Common myeloid progenitor, CD34-positive (primary cell): ENCODE measurements at regions not wholly inside any gene's neighbourhood (a gene's known extent, or its start where the extent isn't known, plus 50 kb on each side); places are given as distances from the start of the nearest gene placed in this dataset.

ENCODE experiments used
- CTCF ChIA-PET: fragments of 350-600 bp; sonication (Branson Sonifier 250); formaldehyde crosslinking; loops from one replicate; lab custom pipeline; 2021; ENCODE audit warnings: antibody characterized with exemption; lab: Charles Lee
- POLR2A ChIA-PET: fragments of 350-600 bp; sonication (Branson Sonifier 250); formaldehyde crosslinking; loops from one replicate; lab custom pipeline; 2021; ENCODE audit warnings: antibody characterized with exemption; lab: Charles Lee
- DNase-seq, 3 donors: peaks; one replicate each; pipeline versions ENCODE4 v3.0.0 to v3.0.0-alpha.2; 2013
- H3K27ac ChIP-seq, 2 experiments: 1 replicate in 1 of 2; 2 replicates in 1 of 2; pipeline ENCODE4 v1.7.0; 2013; ENCODE audit warnings: inconsistent platforms in 2 of 2, low read length in 2 of 2, mild to moderate bottlenecking in 2 of 2, low read depth in 1 of 2, moderate library complexity in 1 of 2; ENCODE audit not compliant: severe bottlenecking in 2 of 2, insufficient read depth in 1 of 2, poor library complexity in 1 of 2
- H3K27me3 ChIP-seq, 5 experiments: replicated peaks in 2 of 5; 1 replicate in 3 of 5; 2 replicates in 2 of 5; pipeline versions ENCODE4 v1.6.1 to v1.7.0; 2013; ENCODE audit warnings: low read length in 4 of 5, mild to moderate bottlenecking in 2 of 5, moderate library complexity in 2 of 5, inconsistent platforms in 1 of 5; ENCODE audit not compliant: insufficient read depth in 5 of 5, control insufficient read depth in 4 of 5
- H3K36me3 ChIP-seq, 4 experiments: 1 replicate in 2 of 4; 2 replicates in 2 of 4; pipeline versions ENCODE4 v1.6.1 to v1.7.0; 2013; ENCODE audit warnings: low read length in 3 of 4, control low read depth in 1 of 4, mild to moderate bottlenecking in 1 of 4; ENCODE audit not compliant: control insufficient read depth in 4 of 4, insufficient read depth in 4 of 4
- H3K4me1 ChIP-seq, 4 experiments: 1 replicate in 3 of 4; 2 replicates in 1 of 4; pipeline versions ENCODE4 v1.6.1 to v1.7.1; 2013; ENCODE audit warnings: low read length in 3 of 4, mild to moderate bottlenecking in 3 of 4, control low read depth in 1 of 4, inconsistent platforms in 1 of 4, moderate library complexity in 1 of 4; ENCODE audit not compliant: control insufficient read depth in 4 of 4, insufficient read depth in 4 of 4; ENCODE audit errors: control extremely low read depth in 1 of 4
- H3K4me3 ChIP-seq, 7 experiments: 1 replicate in 4 of 7; 2 replicates in 3 of 7; pipeline versions ENCODE4 v1.5.1 to v1.7.0; 2013; ENCODE audit warnings: mild to moderate bottlenecking in 7 of 7, low read length in 6 of 7, moderate library complexity in 6 of 7, inconsistent platforms in 2 of 7, low read depth in 2 of 7, control low read depth in 1 of 7; ENCODE audit not compliant: insufficient read depth in 4 of 7, control insufficient read depth in 1 of 7; ENCODE audit errors: extremely low read depth in 1 of 7
- H3K9me3 ChIP-seq, 5 experiments: 1 replicate in 4 of 5; 2 replicates in 1 of 5; pipeline versions ENCODE4 v1.6.1 to v1.7.1; 2013; ENCODE audit warnings: low read length in 4 of 5, mild to moderate bottlenecking in 2 of 5, inconsistent platforms in 1 of 5, low read depth in 1 of 5, moderate library complexity in 1 of 5; ENCODE audit not compliant: control insufficient read depth in 4 of 5, insufficient read depth in 2 of 5; ENCODE audit errors: control extremely low read depth in 1 of 5
- WGBS: methylation state at CpG from one replicate; pipeline ENCODE4 v1.1.5; 2013; ENCODE audit not compliant: insufficient coverage; 5-methylcytosine and 5-hydroxymethylcytosine counted together

DNA sequence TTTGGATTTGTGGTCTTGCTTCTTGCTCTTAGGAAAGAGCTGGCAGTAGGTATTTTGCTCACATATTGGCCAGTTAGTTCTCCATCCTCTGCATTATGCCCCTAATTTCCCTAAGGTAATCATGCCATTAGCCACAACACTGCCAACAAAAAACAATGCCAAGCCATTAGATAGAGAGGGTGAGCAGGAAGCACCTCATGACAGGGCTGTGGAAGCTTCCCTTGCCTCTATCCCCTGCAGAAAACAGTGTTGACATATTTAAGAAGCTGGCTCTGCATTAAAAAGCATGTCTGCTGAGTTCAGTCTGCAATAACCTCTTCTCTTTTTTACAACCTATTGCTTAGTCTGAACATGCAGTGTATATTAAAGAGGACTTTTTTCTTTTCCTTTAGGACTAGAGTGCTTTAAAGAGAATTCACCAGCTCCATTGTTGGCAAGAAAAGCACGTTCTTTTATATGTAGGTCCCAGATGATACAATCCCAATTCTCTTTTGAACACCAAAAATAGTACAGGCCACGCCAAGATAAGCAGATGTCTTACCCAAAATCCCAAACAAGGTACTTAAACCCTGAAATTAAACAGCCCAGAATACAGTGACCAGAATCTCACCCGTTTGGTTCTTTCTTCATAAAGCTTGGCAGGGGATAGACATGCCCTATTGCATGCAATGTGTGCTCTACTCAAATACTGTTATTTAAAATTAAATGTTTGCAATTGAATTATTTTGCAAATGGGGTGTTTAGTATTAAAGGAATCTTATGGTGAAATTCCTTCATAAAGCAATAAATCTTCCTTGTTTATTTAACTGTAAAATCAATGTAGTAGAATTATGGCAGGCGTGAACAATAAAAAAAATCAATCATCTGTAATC lies 93.7 kb upstream of the UBE3A start:
- Histone ChIP-seq H3K4me3 (no peak overlapping the region), H3K27ac (no peak overlapping the region), H3K4me1 (no peaks in the 10 kb centered on the region), H3K36me3 (no peaks in the 10 kb centered on the region), H3K27me3 (no peaks in the 10 kb centered on the region), H3K9me3 (peaks cover 0 to 8% (median 0%) of the 10 kb centered on the region in 5 experiments)
- DNase-seq = no peak
- WGBS = 94% methylated on average over 2 of the region's 4 CpGs
- POLR2A ChIA-PET = no interaction called here
- CTCF ChIA-PET = no interaction called here

DNA sequence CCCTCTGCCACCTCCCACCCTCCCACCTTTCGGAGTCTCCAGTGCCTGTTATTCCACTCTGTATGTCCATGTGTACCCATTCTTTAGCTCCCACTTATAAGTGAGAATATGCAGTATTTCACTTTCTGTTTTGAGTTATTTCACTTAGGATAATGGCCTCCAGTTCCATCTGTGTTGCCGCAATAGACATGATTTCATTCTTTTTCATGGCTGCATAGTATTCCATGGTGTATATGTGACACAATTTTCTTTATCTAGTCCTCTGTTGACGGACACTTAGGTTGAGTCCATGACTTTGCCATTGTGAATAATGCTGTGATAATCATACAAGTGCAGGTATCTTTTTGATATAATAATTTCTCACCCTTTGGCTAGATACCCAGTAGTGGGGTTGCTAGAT lies 91.0 kb upstream of the UBE3A start:
- whole genome bisulfite sequencing = 100% methylated on average over 1 of the region's 3 CpGs
- CTCF ChIA-PET = no interaction called here
- Histone ChIP-seq H3K4me1 (no peaks in the 10 kb centered on the region), H3K4me3 (no peak overlapping the region), H3K36me3 (no peaks in the 10 kb centered on the region), H3K27ac (no peak overlapping the region), H3K27me3 (no peaks in the 10 kb centered on the region), H3K9me3 (peaks cover 0 to 8% (median 2%) of the 10 kb centered on the region in 5 experiments)
- no peak for DNase-seq
- POLR2A ChIA-PET = no interaction called here

DNA sequence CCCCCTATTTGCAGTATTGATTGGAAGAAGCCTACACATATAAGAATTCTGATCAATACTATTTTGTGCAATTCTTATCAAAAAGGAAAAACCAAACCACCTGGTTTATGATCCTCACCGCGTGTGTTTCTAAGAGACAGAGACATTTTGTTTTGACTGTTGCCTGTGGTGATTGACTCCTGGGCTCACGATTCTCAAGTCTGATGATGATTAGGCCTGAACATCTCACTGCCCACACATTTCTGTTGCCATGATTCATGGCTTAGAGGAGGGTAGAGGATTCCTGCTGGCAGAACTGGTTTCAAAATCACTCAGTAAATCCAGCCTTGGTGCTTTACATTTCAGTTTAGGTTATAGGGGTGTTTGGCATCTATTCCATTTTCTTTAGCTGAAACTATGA lies 88.3 kb upstream of the UBE3A start:
- 100% methylated on average over 1 of the region's 3 CpGs for WGBS
- Histone ChIP-seq H3K9me3 (peaks cover 0 to 9% (median 2%) of the 10 kb centered on the region in 5 experiments), H3K4me3 (no peak overlapping the region), H3K4me1 (no peaks in the 10 kb centered on the region), H3K36me3 (no peaks in the 10 kb centered on the region), H3K27ac (no peak overlapping the region), H3K27me3 (no peaks in the 10 kb centered on the region)
- no peak for DNase-seq
- POLR2A ChIA-PET = no interaction called here
- CTCF ChIA-PET = no interaction called here

DNA sequence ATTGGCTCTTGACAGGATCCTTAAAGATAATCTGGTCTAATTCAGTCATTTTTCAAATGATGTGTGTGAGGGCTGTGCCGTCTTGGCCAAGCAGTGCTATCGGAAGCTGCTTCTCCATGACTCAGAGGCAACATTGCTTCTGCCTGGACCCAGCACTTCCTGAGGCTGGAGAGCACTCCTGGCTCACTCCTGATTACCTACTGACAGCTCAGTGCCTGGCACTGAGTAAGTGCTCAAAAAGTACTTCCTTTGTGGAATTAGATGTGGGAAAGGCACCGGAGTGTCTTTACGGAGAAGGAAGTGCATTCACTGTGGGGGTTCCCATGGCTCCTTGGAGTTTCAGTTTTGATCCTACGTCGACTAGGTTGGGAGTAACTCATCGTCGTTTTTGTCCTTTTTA lies 86.9 kb upstream of the UBE3A start:
- Histone ChIP-seq H3K4me3 (no peak overlapping the region), H3K27ac (no peak overlapping the region), H3K27me3 (no peaks in the 10 kb centered on the region), H3K36me3 (no peaks in the 10 kb centered on the region), H3K9me3 (peaks cover 0 to 9% (median 2%) of the 10 kb centered on the region in 5 experiments), H3K4me1 (no peaks in the 10 kb centered on the region)
- POLR2A ChIA-PET = no interaction called here
- no peak for DNase-seq
- 51% methylated on average over 4 of the region's 8 CpGs for WGBS
- CTCF ChIA-PET = no interaction called here

DNA sequence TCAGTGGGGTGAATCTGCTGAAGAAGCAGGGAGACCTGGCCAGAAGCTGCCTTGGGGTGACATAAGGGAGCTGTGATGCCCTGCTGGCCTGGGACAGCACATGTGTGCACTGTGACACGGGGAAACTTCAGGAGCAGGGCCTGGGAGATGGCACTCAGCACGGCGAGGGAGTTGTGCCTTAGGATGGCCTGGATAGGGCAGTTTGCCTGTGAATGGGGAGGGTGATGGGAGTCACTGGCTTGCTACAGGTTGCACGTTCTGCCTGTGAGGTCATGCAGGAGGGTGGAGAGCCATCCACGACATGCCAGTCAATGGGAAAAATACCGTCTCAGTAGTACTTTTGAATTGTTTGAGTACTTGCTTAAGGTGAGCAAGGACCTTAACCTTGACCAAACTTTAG lies 76.8 kb upstream of the UBE3A start:
- DNase-seq = no peak
- Histone ChIP-seq H3K4me3 (no peak overlapping the region), H3K27ac (no peak overlapping the region), H3K27me3 (no peaks in the 10 kb centered on the region), H3K36me3 (no peaks in the 10 kb centered on the region), H3K9me3 (no peaks in the 10 kb centered on the region), H3K4me1 (no peaks in the 10 kb centered on the region)
- ChIA-PET POLR2A (no interaction called here), CTCF (no interaction called here)
- WGBS = 100% methylated on average over 3 of the region's 6 CpGs

GRCh38 chr15:25514522-25514921 lies 75.7 kb upstream of the UBE3A start:
- no peak overlapping the region for H3K27ac ChIP-seq
- H3K36me3 ChIP-seq = no peaks in the 10 kb centered on the region
- POLR2A ChIA-PET = no interaction called here
- no peak for DNase-seq
- no peaks in the 10 kb centered on the region for H3K9me3 ChIP-seq
- no peaks in the 10 kb centered on the region for H3K4me1 ChIP-seq
- H3K4me3 ChIP-seq = no peak overlapping the region
- CTCF ChIA-PET = no interaction called here
- 92% methylated on average over 9 of the region's 9 CpGs for WGBS
- no peaks in the 10 kb centered on the region for H3K27me3 ChIP-seq

- no peaks in the 10 kb centered on the region for H3K36me3 ChIP-seq
- DNase-seq = no peak
- no peak overlapping the region for H3K4me3 ChIP-seq
- CTCF ChIA-PET = no interaction called here
- H3K27me3 ChIP-seq = no peaks in the 10 kb centered on the region
- POLR2A ChIA-PET = no interaction called here
- WGBS = 86% methylated on average over 3 of the region's 3 CpGs
- no peaks in the 10 kb centered on the region for H3K9me3 ChIP-seq
- no peaks in the 10 kb centered on the region for H3K4me1 ChIP-seq
- H3K27ac ChIP-seq = no peak overlapping the region
Observed at GRCh38 chr15:25512957-25513356, 74.1 kb upstream of the UBE3A start.
